Large intestine (tissue), 3 donors: ENCODE measurements at regions not wholly inside any gene's neighbourhood (a gene's known extent, or its start where the extent isn't known, plus 50 kb on each side); places are given as distances from the start of the nearest gene placed in this dataset.

Experiments
- DNase-seq, 2 donors: peaks; one replicate each; pipeline versions ENCODE4 v3.0.0 to v3.0.0-alpha.2; 2013
- H3K27ac ChIP-seq: one replicate; pipeline ENCODE4 v1.5.1; 2013; ENCODE audit warnings: low read length
- H3K27me3 ChIP-seq: 2 replicates; pipeline ENCODE4 v1.6.1; 2013; ENCODE audit warnings: low read length; ENCODE audit not compliant: control insufficient read depth, insufficient read depth
- H3K36me3 ChIP-seq: 2 replicates; pipeline ENCODE4 v1.6.1; 2013; ENCODE audit warnings: low read length; ENCODE audit not compliant: control insufficient read depth, insufficient read depth
- H3K4me1 ChIP-seq: one replicate; pipeline ENCODE4 v1.6.1; 2013; ENCODE audit warnings: low read length; ENCODE audit not compliant: control insufficient read depth, insufficient read depth
- H3K4me3 ChIP-seq: one replicate; pipeline ENCODE4 v1.5.1; 2013; ENCODE audit warnings: low read length
- H3K9me3 ChIP-seq: one replicate; pipeline ENCODE4 v1.6.1; 2013; ENCODE audit warnings: mild to moderate bottlenecking, low read depth, low read length, moderate library complexity; ENCODE audit not compliant: control insufficient read depth
- WGBS: methylation state at CpG from one replicate; pipeline ENCODE4 v1.1.5; 2013; ENCODE audit warnings: low lambda C conversion rate; ENCODE audit not compliant: insufficient coverage; 5-methylcytosine and 5-hydroxymethylcytosine counted together

DNA sequence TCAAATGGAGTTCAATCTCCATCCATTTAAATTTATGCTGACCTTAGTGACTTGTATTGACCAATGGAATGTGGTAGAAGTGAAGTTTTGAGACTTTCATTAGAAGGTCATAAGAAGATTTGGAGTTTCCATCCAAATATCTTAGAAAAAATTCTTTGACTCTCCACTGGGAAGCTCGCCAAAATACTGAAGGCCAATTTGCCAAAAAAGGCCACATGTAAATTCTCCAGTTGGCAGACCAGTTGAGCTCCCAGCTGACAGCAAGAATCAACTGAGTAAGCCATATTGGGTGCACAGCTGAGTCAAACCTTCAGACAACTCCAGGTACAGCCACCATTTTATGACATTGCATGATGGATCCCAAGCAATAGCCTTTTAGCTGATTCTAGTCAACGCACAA lies 228.3 kb upstream of the SETBP1 start:
- Histone ChIP-seq H3K27me3 (no peaks in the 10 kb centered on the region), H3K4me3 (no peak overlapping the region), H3K36me3 (no peaks in the 10 kb centered on the region), H3K9me3 (no peaks in the 10 kb centered on the region), H3K4me1 (no peaks in the 10 kb centered on the region), H3K27ac (no peak overlapping the region)
- WGBS = no CpG with 5 or more reads among the region's 2 CpGs
- DNase-seq = no peak

DNA sequence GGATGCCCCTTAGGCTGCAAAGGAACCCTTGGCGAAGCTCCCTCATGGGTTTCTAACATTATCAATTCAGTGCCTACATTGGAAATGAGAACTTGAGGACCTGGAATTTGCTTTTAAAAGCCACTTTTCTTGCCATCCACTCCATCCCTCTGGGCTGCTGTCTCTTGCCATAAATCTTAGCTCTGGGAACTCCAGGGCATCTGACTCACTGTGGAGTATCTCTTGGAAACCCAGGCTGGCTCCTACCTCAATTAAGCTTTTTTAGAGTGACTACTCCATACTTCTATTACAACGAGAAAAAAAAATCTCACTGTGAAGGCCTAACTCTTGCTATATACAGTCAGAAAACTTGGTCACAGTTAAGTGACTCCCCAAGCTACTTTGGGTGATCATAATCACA lies 227.2 kb upstream of the SETBP1 start:
- H3K27ac ChIP-seq = no peak overlapping the region
- H3K4me1 ChIP-seq = no peaks in the 10 kb centered on the region
- H3K9me3 ChIP-seq = no peaks in the 10 kb centered on the region
- no peaks in the 10 kb centered on the region for H3K36me3 ChIP-seq
- no CpG with 5 or more reads among the region's 2 CpGs for WGBS
- DNase-seq = no peak
- H3K4me3 ChIP-seq = no peak overlapping the region
- peaks cover 3% of the 10 kb centered on the region for H3K27me3 ChIP-seq

DNA sequence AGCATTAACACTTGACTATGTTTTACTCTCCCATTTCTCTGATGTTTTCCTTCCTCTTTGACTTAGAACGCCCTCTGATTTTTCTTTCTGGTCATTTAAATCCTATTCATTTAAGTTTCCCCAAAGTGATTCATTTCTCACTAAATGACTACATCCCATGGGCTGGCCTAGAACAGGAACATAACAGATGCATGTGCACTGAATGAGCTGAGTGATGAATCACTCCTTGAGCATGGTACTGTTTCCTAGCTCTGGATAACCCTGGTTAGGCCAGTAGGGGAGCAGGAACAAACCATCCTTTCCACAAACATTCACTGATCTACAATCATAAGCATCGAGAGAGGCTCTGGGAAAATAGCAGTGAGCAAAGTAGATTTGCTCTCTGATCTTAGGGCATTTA lies 221.9 kb upstream of the SETBP1 start:
- DNase-seq = no peak
- Histone ChIP-seq H3K27ac (no peak overlapping the region), H3K4me3 (no peak overlapping the region), H3K27me3 (peaks cover 3% of the 10 kb centered on the region), H3K4me1 (no peaks in the 10 kb centered on the region), H3K9me3 (no peaks in the 10 kb centered on the region), H3K36me3 (no peaks in the 10 kb centered on the region)
- 64% methylated on average over 1 of the region's 2 CpGs for WGBS

DNA sequence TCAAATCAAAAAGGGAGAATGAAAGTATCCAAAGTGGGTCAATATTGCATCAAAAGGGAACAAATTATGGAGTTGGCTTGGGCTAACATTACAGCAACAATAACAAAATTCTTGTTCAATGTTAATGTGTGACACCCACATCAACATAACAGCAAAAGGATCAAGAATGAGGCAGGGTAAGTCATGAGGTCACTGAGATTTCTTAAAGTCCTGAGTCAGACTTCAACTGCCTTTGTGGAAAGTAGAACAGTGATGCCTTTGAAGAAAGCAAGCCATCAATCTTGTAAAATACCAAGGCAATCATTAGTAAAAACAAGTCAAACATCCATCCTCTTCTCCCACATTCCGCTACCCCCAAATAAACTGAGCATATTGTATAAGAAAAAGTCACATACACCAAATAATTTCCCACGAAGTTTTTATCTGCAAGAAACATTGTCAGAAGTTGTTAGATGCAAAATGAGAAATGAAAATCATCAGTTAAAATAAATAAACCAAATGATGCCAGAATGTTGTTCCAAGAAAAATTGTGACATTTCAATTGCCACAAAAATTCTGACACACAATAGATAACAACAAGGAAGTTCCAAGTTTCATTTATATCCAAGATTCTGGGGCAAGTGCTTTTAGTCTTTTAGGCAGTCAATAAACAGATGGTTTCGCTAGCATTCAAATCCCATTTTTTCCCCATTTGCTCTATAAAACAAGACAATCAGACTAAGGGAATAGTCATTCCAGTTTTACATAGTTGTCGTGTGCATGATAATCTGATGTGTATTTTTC lies 216.1 kb upstream of the SETBP1 start:
- no peak overlapping the region for H3K27ac ChIP-seq
- 58% methylated on average over 2 of the region's 4 CpGs for WGBS
- no peaks in the 10 kb centered on the region for H3K4me1 ChIP-seq

DNA sequence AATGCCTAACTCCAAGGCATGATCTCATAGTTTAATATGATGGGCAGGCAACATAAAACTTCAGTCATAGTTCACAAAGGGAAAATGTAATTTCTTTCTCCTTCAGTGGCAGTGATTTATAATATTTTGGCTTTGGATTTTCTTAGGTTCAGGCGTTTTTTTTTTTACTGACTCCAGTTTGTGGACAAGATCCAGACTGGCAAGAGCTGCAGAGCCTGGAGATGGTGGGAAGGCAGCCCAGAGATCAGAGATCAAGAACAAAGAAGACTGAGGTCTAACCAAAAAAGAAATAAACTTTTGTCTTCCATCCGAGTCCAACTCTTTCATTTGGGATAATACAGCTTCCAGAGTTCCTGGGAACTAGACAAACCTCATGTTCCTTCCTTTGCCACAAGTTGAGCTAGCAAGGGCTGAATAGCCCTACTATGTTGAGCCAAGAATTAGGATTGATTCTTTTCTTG lies 215.3 kb upstream of the SETBP1 start:
- Histone ChIP-seq H3K27ac (no peak overlapping the region), H3K9me3 (no peaks in the 10 kb centered on the region), H3K4me1 (no peaks in the 10 kb centered on the region), H3K36me3 (no peaks in the 10 kb centered on the region), H3K27me3 (no peaks in the 10 kb centered on the region), H3K4me3 (no peak overlapping the region)
- 51% methylated on average over 2 of the region's 2 CpGs for WGBS
- no peak for DNase-seq

More for the DNA sequence above, 216.1 kb upstream of the SETBP1 start:
- no peaks in the 10 kb centered on the region for H3K9me3 ChIP-seq
- DNase-seq = no peak
- no peak overlapping the region for H3K4me3 ChIP-seq
- no peaks in the 10 kb centered on the region for H3K27me3 ChIP-seq
- no peaks in the 10 kb centered on the region for H3K36me3 ChIP-seq

DNA sequence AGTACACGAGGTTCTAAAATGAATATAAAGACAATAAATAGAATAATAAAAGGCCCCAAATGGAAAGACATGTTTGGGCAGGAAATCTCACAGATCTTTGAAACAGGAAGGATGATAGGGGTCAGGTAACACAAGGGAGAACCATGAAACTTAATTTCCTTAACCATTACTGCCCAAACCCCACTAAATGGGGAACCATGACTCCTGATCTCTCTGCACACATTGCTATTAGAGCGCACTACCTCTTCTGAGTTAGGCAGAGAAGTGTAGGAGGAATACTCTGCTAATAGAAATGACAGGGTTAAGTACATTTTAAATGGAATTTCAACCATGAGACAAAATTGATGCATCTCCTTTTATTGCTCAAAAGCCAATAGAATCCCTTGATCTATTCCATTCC lies 213.7 kb upstream of the SETBP1 start:
- 25% methylated on average over 1 of the region's 2 CpGs for WGBS
- H3K4me1 ChIP-seq = no peaks in the 10 kb centered on the region
- H3K27ac ChIP-seq = no peak overlapping the region
- H3K9me3 ChIP-seq = no peaks in the 10 kb centered on the region
- DNase-seq = no peak
- H3K4me3 ChIP-seq = no peak overlapping the region
- no peaks in the 10 kb centered on the region for H3K27me3 ChIP-seq
- H3K36me3 ChIP-seq = no peaks in the 10 kb centered on the region

DNA sequence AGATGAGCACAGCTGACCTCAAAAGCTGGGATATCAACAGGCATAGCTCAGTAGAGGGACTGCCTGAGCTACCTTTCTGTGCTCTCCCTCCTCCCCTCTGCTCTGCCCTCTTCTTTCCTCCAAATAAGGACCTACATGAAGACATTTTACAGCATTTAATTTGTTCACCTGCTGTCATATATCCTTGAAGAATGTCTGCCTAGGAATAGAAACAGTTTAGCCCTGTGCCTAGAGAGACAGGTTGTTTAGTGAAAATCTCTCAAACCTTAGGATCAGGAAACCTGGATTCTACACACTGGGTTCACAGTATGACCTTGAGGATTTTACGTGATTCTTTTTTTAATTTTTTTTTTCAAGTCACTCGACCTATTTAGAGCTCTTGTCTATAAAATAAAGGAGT lies 213.0 kb upstream of the SETBP1 start:
- 100% methylated on average over 1 of the region's 2 CpGs for WGBS
- H3K4me3 ChIP-seq = no peak overlapping the region
- H3K36me3 ChIP-seq = no peaks in the 10 kb centered on the region
- no peaks in the 10 kb centered on the region for H3K4me1 ChIP-seq
- no peaks in the 10 kb centered on the region for H3K27me3 ChIP-seq
- no peak overlapping the region for H3K27ac ChIP-seq
- no peaks in the 10 kb centered on the region for H3K9me3 ChIP-seq
- no peak for DNase-seq

DNA sequence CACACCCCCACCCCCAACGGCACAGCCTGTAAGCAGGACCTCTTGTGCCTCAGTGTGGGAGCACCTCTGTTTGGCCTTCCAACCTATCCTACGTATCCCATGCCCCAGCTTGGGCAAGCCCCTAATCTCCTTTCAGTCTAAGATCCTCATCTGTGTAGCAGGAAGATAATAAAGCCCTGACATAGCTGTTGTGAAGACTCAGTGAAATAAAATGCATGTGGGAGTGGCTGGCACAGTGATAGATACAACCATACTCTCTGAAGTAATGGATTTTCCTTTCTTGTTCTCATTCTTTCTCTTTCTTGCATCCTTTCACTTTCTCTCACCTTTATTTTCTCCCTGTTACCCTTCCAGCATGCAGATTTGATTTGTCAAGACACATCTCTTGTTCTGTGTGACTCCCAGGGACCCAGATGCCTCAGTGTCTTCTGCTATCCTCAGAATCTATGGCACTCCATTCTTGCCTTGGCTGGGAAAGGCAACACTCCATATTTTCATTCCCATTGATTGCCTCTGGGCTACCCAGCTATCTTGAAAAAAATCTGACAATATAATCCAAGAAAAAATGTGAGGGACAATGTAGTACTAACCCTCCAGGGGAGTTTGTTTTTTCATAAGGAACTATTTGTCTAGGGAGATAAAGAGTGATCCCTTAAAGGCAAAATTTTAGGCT lies 207.2 kb upstream of the SETBP1 start:
- no CpG with 5 or more reads among the region's 2 CpGs for WGBS
- H3K36me3 ChIP-seq = no peaks in the 10 kb centered on the region
- no peak overlapping the region for H3K27ac ChIP-seq
- H3K9me3 ChIP-seq = no peaks in the 10 kb centered on the region
- H3K27me3 ChIP-seq = no peaks in the 10 kb centered on the region
- no peak overlapping the region for H3K4me3 ChIP-seq
- DNase-seq = no peak
- no peaks in the 10 kb centered on the region for H3K4me1 ChIP-seq

DNA sequence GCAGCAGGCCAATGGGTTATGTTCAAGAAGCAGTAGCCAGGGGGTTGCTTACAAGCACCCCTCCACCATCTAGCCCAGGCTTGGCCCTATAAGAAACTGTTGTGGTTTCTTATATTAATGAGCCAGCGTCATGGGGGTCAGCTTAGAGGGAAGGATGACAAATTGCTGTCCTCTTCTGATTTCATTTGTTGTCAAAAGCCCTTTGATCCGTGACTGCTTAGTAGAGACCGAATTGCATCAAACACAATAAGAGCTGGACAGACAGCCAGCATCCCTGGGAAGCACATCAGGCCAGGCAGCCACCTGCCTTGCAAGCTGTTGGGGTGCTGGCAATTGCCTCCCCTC lies 206.6 kb upstream of the SETBP1 start:
- H3K27me3 ChIP-seq = no peaks in the 10 kb centered on the region
- no CpG with 5 or more reads among the region's 3 CpGs for WGBS
- DNase-seq = no peak

DNA sequence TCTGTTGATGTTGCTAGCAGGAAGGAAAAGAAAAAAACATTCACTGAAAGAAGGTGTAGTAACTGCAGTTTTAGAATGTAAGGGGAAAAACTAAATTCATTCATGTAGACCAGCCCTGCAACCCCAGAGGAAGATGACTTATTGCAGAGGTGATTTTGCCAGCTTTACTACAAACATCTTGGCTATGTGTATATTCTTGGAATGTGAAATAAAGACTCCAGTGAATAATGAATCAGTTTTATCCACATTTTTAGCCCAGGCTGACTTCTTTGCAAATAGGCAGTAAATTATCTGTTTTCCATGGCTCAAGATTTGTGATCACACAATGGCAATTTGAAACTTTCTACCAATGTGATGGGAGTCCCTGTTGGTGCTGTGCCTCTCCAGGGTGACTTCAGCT lies 206.1 kb upstream of the SETBP1 start:
- Histone ChIP-seq H3K27me3 (no peaks in the 10 kb centered on the region), H3K4me1 (no peaks in the 10 kb centered on the region), H3K4me3 (no peak overlapping the region), H3K36me3 (no peaks in the 10 kb centered on the region), H3K9me3 (peaks cover 6% of the 10 kb centered on the region), H3K27ac (no peak overlapping the region)
- no peak for DNase-seq

More for the DNA sequence above, 206.6 kb upstream of the SETBP1 start:
- H3K9me3 ChIP-seq = peaks cover under 1% of the 10 kb centered on the region
- H3K27ac ChIP-seq = no peak overlapping the region
- no peaks in the 10 kb centered on the region for H3K36me3 ChIP-seq
- no peaks in the 10 kb centered on the region for H3K4me1 ChIP-seq
- no peak overlapping the region for H3K4me3 ChIP-seq

DNA sequence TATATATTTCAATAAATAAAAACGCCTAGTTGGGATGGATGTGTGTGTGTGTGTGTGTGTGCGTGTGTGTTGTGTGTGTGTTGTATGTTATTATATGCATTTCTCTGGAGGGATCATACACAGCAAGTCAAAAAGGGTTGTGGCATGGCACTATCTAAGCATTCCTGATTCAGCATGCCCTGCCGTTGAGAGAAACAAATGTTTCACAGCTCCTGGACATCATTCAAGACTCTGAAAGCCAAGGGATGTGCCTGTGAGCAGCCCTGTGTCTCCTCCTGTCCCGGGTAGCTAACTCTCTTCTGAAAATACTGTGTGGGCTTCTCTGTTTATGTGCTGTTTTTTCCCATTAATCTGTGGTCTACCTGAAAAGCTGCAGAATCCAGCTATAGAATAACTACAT lies 197.9 kb upstream of the SETBP1 start:
- WGBS = no CpG with 5 or more reads among the region's 4 CpGs
- Histone ChIP-seq H3K4me1 (no peaks in the 10 kb centered on the region), H3K27ac (no peak overlapping the region), H3K9me3 (peaks cover 9% of the 10 kb centered on the region), H3K36me3 (no peaks in the 10 kb centered on the region), H3K4me3 (no peak overlapping the region), H3K27me3 (no peaks in the 10 kb centered on the region)
- no peak for DNase-seq
